ENCODE measurements at regions not wholly inside any gene's neighbourhood (a gene's known extent, or its start where the extent isn't known, plus 50 kb on each side); places are given as distances from the start of the nearest gene placed in this dataset.
"Not testable (repeated sequence)": the region's sequence is repeated elsewhere in the genome, so short reads cannot be mapped to it uniquely, and the experiment has no call there.

GRCh38 chr11:70899616-70900015, 352.8 kb downstream of the SHANK2 start:
- Histone ChIP-seq H2AFZ (ENCODE audit: low read depth, low read length) (no peak overlapping the region), H3K4me1 (ENCODE audit: insufficient read depth, low read length) (no peaks in the 10 kb centered on the region)

GRCh38 chr11:70900540-70900939, 351.8 kb downstream of the SHANK2 start:
- H3K27me3 ChIP-seq (ENCODE audit: insufficient read depth, low read length, poor library complexity), result no peaks in the 10 kb centered on the region
- no peak for DNase-seq
- H3K9me3 ChIP-seq (ENCODE audit: insufficient read depth, low read length, severe bottlenecking), result peaks cover 9% of the 10 kb centered on the region
- no peak overlapping the region for H3K27ac ChIP-seq (ENCODE audit: low read length)
- no peak overlapping the region for H3K4me2 ChIP-seq (ENCODE audit: insufficient read depth, low read length)
- H3K9ac ChIP-seq (ENCODE audit: low read depth, low read length), result no peak overlapping the region
- TF ChIP-seq CTCF (IDR thresholded peaks at IDR 0.05; ENCODE audit: borderline replicate concordance, extremely low read depth, low read length, poor library complexity, severe bottlenecking) (no peak), EZH2 (IDR thresholded peaks at IDR 0.05; ENCODE audit: borderline replicate concordance, low read depth, low read length, severe bottlenecking) (no peak)
- H3K79me2 ChIP-seq (ENCODE audit: insufficient read depth, low read length), result no peaks in the 10 kb centered on the region
- no peaks in the 10 kb centered on the region for H3K4me1 ChIP-seq (ENCODE audit: insufficient read depth, low read length)
- H3K36me3 ChIP-seq (ENCODE audit: insufficient read depth, low read length), result no peaks in the 10 kb centered on the region
- no peak overlapping the region for H2AFZ ChIP-seq (ENCODE audit: low read depth, low read length)
- H3K4me3 ChIP-seq (ENCODE audit: low read depth in 1 of 2, low read length in 2 of 2), result no peak overlapping the region
- H4K20me1 ChIP-seq (ENCODE audit: insufficient read depth, low read length), result no peaks in the 10 kb centered on the region
- no peak for ATAC-seq (ENCODE audit: insufficient read depth, low read depth)

More at GRCh38 chr11:70899616-70900015, 352.8 kb downstream of the SHANK2 start:
- H3K79me2 ChIP-seq (ENCODE audit: insufficient read depth, low read length), result no peaks in the 10 kb centered on the region
- H3K36me3 ChIP-seq (ENCODE audit: insufficient read depth, low read length), result no peaks in the 10 kb centered on the region
- ATAC-seq (ENCODE audit: insufficient read depth, low read depth) (no peak), DNase-seq (no peak)
- TF ChIP-seq EZH2 (IDR thresholded peaks at IDR 0.05; ENCODE audit: borderline replicate concordance, low read depth, low read length, severe bottlenecking), result no peak
- no peak for TF ChIP-seq CTCF (IDR thresholded peaks at IDR 0.05; ENCODE audit: borderline replicate concordance, extremely low read depth, low read length, poor library complexity, severe bottlenecking)
- no peaks in the 10 kb centered on the region for H3K27me3 ChIP-seq (ENCODE audit: insufficient read depth, low read length, poor library complexity)
- no peak overlapping the region for H3K27ac ChIP-seq (ENCODE audit: low read length)
- no peak overlapping the region for H3K4me2 ChIP-seq (ENCODE audit: insufficient read depth, low read length)
- H4K20me1 ChIP-seq (ENCODE audit: insufficient read depth, low read length), result no peaks in the 10 kb centered on the region
- H3K9me3 ChIP-seq (ENCODE audit: insufficient read depth, low read length, severe bottlenecking), result peaks cover 5% of the 10 kb centered on the region
- no peak overlapping the region for H3K4me3 ChIP-seq (ENCODE audit: low read depth in 1 of 2, low read length in 2 of 2)
- H3K9ac ChIP-seq (ENCODE audit: low read depth, low read length), result no peak overlapping the region

- Histone ChIP-seq H3K4me2 (ENCODE audit: insufficient read depth, low read length) (no peak overlapping the region), H3K9me3 (ENCODE audit: insufficient read depth, low read length, severe bottlenecking) (peaks cover 8% of the 10 kb centered on the region), H3K79me2 (ENCODE audit: insufficient read depth, low read length) (no peaks in the 10 kb centered on the region), H2AFZ (ENCODE audit: low read depth, low read length) (no peak overlapping the region), H3K27me3 (ENCODE audit: insufficient read depth, low read length, poor library complexity) (no peaks in the 10 kb centered on the region), H3K4me3 (ENCODE audit: low read depth in 1 of 2, low read length in 2 of 2) (no peak overlapping the region), H3K36me3 (ENCODE audit: insufficient read depth, low read length) (no peaks in the 10 kb centered on the region), H3K9ac (ENCODE audit: low read depth, low read length) (no peak overlapping the region), H4K20me1 (ENCODE audit: insufficient read depth, low read length) (no peaks in the 10 kb centered on the region), H3K4me1 (ENCODE audit: insufficient read depth, low read length) (no peaks in the 10 kb centered on the region), H3K27ac (ENCODE audit: low read length) (no peak overlapping the region)
- no peak for TF ChIP-seq EZH2 (IDR thresholded peaks at IDR 0.05; ENCODE audit: borderline replicate concordance, low read depth, low read length, severe bottlenecking)
- TF ChIP-seq CTCF (IDR thresholded peaks at IDR 0.05; ENCODE audit: borderline replicate concordance, extremely low read depth, low read length, poor library complexity, severe bottlenecking), result no peak
- ATAC-seq (ENCODE audit: insufficient read depth, low read depth) (no peak), DNase-seq (no peak)
Observed at GRCh38 chr11:70901951-70902521, 350.3 kb downstream of the SHANK2 start.

- H4K20me1 ChIP-seq (ENCODE audit: insufficient read depth, low read length); H3K27me3 ChIP-seq (ENCODE audit: insufficient read depth, low read length, poor library complexity); DNase-seq; H3K4me1 ChIP-seq (ENCODE audit: insufficient read depth, low read length); H3K9ac ChIP-seq (ENCODE audit: low read depth, low read length); H3K79me2 ChIP-seq (ENCODE audit: insufficient read depth, low read length); H3K4me2 ChIP-seq (ENCODE audit: insufficient read depth, low read length); H3K9me3 ChIP-seq (ENCODE audit: insufficient read depth, low read length, severe bottlenecking); ATAC-seq (ENCODE audit: insufficient read depth, low read depth); H3K4me3 ChIP-seq (ENCODE audit: low read depth in 1 of 2, low read length in 2 of 2); H3K27ac ChIP-seq (ENCODE audit: low read length); H2AFZ ChIP-seq (ENCODE audit: low read depth, low read length); H3K36me3 ChIP-seq (ENCODE audit: insufficient read depth, low read length): not testable (repeated sequence)
Observed at GRCh38 chr11:70903229-70903628, 349.1 kb downstream of the SHANK2 start.
